SK-N-MC (cell line): ENCODE measurements at regions not wholly inside any gene's neighbourhood (a gene's known extent, or its start where the extent isn't known, plus 50 kb on each side); places are given as distances from the start of the nearest gene placed in this dataset.

ENCODE experiments used
- EZH2 ChIP-seq: fragments of 200-600 bp; sonication (generic); IDR thresholded peaks from one replicate; pipeline ENCODE4 v1.6.1; 2017; ENCODE audit warnings: antibody characterized with exemption
- FOXP2 ChIP-seq: optimal IDR thresholded peaks from 2 replicates; pipeline ENCODE3; 2011; ENCODE audit warnings: mild to moderate bottlenecking, moderate library complexity; ENCODE audit not compliant: insufficient read depth; ENCODE audit errors: extremely low read length, control extremely low read depth
- POLR2AphosphoS5 ChIP-seq: IDR thresholded peaks from 2 replicates; pipeline ENCODE4 v1.6.1; 2012; ENCODE audit warnings: mild to moderate bottlenecking, low read depth, low read length, borderline replicate concordance

GRCh38 chr5:8895062-8895461, 650.8 kb downstream of the SEMA5A start:
- TF ChIP-seq POLR2AphosphoS5, result no peak
- no peak for TF ChIP-seq EZH2
- no peak for TF ChIP-seq FOXP2
